Activated CD4-positive, alpha-beta T cell treated with anti-CD3 and anti-CD28 coated beads for 48 hours (primary cell): ENCODE measurements at regions not wholly inside any gene's neighbourhood (a gene's known extent, or its start where the extent isn't known, plus 50 kb on each side); places are given as distances from the start of the nearest gene placed in this dataset.
A peak's percentile ranks its signal among the peaks of the same experiment; 100 is the strongest.
"Not testable (repeated sequence)": the region's sequence is repeated elsewhere in the genome, so short reads cannot be mapped to it uniquely, and the experiment has no call there.

Experiments
- DNase-seq: peaks from one replicate; pipeline ENCODE4 v3.0.0-alpha.2; 2020

GRCh38 chr21:35449846-35450245 lies 400.7 kb upstream of the RUNX1 start:
- no peak for DNase-seq

DNA sequence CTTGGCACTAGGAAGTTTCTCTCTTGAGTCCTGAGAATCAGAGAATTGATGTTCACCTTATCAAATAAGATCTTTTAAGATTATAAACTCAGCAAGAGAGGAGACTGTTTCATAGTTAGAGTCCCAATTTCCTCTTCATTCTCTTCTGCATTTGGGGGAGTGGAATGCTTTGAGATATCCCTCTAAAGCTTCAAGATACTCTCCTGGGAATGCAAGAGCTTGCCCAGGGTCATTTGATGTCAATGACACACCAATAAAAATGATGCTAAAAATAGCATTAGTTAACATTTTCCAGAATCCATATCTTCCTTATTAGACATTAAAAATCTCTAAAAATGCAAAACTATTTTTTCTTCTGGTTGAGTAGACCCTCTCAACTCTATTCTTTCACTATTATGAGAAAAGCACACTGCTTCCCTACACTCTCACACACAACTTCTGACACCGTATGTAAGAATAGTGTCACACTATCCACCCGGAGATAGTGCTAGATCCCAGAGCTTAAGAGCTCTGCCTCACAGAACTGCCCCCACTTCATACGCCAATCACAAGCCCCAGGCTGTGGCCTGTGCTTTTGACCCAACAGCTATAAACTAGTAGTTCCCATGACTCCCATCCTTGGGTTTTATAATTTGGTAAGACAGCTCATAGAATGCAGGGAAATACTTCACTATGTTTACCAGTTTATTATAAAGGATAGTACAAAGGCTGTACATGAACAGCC lies 399.9 kb upstream of the RUNX1 start:
- no peak for DNase-seq

- no peak for DNase-seq
These were observed 395.3 kb upstream of the RUNX1 start for GRCh38 chr21:35444391-35444790.

DNA sequence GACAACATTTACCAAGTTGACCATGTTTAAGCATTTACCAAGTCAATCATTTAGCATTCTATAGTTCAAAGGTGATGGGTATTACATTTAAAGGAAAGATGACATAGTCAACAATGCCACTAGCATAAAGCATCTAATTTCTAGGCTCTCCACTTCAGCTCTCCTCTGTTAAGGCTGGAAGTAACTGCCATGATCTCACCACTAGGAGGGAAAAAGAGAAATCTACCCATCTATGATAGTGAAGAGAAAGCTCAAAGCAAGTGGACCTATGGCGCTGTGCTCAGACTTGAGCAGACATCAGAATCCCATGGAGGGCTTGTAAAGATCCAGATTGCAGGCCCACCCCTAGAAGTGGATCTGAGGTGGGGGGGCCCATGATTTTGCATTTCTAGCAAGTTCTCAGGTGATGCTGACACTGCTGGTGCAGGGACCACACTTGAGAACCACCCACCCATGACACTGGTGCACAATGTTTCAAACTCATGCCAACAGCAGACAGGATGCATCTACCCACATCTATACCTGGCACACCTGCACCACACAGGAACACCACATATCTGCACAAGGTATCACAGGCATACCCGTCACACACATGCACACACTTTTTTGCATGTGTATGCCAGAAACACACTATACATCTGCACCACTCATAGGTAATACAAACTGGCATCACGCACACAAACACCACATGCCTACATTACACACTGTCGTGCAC lies 392.9 kb upstream of the RUNX1 start:
- DNase-seq: no peak

- peak; percentile 38 for DNase-seq
These were observed 389.7 kb upstream of the RUNX1 start for GRCh38 chr21:35438643-35439404.

DNA sequence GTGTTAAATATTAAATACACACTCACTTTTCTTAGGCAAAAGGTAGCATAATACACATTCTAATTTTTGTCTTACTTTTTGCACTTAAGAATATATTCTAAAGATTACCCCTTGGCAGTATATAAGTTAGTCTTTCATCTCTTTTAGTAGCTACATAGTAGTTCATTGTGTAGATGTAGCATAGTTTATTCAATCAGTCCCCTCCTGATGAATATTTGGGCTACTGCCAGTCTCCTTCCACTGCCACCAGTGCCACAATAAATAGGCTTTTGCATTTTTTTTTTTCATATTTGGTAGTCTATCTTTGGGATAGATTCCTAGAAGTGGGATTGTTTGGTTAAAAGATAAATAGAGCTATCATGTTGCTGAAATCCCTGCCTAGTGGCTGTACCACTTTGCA lies 388.8 kb upstream of the RUNX1 start:
- DNase-seq: no peak

GRCh38 chr21:35436899-35437298 lies 387.8 kb upstream of the RUNX1 start:
- DNase-seq: no peak

GRCh38 chr21:35432601-35433000 lies 383.5 kb upstream of the RUNX1 start:
- not testable (repeated sequence) for DNase-seq

DNA sequence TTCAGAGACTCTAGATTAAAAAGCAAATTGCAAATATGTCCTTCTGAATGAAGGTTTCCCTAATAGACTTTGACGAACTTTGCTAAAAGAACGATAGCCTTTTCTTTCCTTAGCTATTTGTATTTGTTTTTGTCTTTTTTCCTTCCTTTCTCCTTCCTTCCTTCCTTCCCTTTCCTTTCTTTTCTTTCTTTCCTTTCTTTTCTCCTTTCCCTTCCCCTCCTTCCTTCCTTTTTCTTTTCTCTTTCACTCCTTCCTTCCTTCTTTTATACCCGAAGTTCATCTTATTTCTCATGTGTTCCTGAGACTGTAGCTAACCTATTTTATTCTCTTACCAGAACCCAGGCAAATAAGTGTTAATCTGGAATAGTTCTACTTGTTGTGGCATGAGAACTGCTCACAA lies 381.2 kb upstream of the RUNX1 start:
- no peak for DNase-seq

DNA sequence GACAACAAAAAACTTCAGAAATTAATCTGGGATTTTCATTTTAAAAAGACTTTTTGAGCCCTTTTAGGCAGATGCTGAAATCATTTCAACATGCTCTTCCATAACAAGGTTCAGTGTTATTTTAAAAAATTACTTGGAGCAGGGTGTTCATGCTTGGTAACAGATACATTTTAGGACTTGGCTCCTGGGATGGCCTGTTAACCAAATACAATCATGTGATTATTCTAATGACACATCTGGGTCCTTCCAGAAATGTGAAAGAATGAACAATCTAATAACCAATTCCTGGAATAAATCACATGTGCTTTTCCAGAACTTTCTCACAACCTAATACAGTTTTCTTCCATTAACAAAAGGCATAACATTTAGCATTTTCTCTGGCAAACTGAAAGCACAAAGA lies 379.8 kb upstream of the RUNX1 start:
- no peak for DNase-seq

- peak; percentile 30 for DNase-seq
These were observed 379.4 kb upstream of the RUNX1 start for GRCh38 chr21:35428489-35428888.

- DNase-seq: no peak
These were observed 378.9 kb upstream of the RUNX1 start for GRCh38 chr21:35428001-35428320.

DNA sequence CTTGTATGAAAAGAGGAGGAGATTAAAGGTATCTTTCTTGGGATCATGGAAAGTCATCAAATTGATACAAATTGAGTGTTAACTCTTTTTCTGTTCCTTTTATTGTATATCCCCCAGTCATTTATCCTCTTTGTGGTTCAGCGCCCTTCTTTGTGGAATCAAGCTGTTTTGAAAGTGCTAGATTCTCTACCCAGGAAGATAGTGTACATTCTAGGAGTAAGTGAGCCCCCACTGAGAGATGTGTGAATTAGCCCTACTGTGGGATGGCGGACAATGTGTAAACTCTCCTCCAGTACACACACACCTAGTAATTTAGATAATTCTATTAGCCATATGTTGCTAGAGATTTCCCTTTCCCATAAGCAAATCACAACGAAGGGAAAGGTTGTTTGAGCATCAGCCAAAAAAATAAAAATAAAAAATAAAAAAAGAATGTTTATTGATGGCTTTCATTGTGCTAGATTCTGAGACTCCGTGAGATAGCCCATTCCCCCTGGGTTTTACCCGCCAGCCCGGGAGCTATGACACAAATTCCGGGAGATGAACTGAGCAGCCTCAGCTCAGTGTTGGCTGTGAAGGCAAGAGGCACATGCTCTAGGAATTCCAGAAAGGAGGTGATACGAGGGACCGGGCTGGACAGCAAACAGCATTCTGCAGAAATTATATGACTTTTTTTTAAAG lies 378.4 kb upstream of the RUNX1 start:
- DNase-seq: no peak

GRCh38 chr21:35426897-35427296 lies 377.8 kb upstream of the RUNX1 start:
- DNase-seq: no peak

DNA sequence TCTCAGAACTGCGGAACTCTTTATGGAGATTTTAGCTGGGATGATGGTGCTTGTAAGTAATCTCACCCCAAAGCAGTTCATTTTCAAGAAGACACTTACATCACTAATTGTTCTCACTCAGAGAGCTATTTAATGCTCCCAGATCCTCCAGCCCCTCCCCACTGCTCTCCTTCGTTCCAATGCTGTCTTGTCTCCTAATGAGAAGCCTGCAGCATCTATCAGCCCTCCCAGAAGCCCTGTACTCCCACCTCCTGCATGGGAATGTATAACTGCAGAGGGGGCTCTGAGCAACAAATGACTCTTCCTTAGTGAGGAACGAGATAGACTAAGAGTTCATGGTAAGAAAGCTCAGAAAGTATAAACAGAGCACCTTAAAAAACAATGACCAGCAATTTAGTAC lies 377.4 kb upstream of the RUNX1 start:
- no peak for DNase-seq

DNA sequence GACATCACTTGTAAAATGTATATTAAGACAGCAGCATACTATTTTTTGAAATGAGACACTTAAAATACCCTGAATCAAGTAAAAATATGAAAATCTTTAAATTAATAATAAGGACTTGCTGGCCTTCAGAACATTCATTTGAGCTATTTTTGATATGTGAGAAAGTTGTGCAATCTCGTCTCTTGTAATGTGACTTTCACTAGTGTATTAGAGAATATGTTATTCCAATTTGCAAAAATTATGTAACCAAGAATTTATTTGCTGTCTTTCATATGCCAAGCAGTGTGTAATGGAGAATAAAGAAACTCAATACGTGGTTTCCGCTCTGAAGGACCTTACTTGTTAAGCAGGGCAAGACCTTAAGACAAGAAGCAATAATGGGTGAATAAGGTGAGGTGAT lies 375.0 kb upstream of the RUNX1 start:
- no peak for DNase-seq

DNA sequence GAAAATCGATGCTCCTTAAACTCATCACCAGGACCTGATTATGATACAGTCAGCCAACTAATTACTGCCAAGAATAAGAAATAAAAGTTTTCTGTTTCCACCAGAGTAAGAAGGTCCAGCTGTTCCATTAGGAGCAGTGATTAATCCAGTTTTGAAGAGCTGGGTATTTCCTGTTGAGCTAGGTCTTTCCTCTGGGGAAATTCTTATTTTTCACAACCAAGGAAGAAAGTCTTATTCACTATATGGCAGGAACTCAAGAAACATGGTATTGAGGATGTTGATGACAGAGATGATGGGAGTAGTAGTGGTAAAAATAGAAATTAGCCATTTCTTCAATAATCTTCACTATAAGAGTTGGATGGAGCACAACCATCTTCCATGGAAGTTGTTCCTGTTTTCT lies 374.6 kb upstream of the RUNX1 start:
- no peak for DNase-seq

DNA sequence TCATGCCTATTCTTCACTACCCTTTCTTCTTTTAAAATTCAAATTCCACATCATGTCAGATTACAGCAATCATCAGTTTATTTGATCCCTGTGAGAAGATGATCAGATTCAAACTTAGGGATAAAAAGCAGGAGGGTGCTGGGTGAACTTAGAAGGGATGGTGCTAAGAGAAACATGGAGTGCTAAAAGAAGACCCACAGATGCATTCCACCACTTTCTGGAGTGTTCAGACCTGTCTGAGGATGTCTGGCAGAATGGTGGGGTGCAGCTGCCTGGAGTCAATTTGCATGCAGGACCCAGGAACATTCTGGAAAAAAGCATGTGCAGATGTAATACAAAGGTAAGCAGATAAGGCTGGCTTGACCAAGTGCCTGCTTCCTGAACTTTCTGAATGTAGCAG lies 372.9 kb upstream of the RUNX1 start:
- no peak for DNase-seq

DNA sequence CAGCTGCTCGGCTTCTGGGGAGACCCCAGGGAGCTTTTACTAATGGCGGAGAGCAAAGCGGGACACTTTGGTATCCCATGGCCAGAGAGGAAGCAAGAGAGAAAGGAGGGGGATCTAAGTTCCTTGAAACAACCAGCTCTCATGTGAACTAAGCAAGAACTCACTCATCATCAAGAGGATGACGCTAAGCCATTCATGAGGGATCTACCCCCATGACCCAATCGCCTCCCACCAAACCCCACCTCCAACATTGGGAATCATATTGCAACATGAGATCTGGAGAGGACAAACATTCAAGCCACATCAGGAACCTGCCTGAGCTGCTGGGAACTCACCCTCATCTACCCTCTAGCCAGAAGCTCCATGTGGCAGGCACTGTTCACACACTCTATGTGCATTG lies 372.1 kb upstream of the RUNX1 start:
- no peak for DNase-seq

GRCh38 chr21:35420656-35421055 lies 371.6 kb upstream of the RUNX1 start:
- DNase-seq: no peak

GRCh38 chr21:35417762-35418161 lies 368.7 kb upstream of the RUNX1 start:
- DNase-seq: no peak

DNA sequence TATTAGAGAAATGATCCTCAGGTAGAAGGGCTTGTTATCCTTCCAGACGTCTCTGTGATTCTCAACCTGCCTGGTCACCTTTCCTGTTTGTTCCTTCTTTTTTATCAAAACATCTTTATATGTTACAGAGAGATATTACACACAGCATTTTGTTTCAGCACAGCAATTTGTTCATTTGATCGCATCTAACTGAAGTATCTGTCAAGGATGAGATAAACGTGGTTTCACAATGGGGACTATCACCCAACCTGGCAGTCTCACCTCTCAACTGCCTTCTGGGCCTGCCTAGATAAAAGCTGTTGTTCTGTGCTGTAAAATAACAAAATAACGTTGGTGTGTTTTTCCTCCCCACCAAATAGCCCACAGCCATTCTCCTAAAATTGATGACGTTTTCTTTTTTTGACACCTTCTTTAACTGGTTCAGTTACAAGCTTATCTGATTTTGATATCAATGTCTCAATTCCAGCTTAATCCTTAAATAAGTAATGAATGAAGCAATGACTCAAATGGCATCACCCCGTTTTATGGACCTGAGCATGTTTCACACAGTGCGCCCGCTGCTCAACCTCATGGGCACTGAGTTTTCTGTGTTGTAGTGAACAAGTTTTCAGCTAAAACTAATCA lies 367.9 kb upstream of the RUNX1 start:
- no peak for DNase-seq

- no peak for DNase-seq
These were observed 365.5 kb upstream of the RUNX1 start for GRCh38 chr21:35414507-35415139.
